ENCODE measurements at regions not wholly inside any gene's neighbourhood (a gene's known extent, or its start where the extent isn't known, plus 50 kb on each side); places are given as distances from the start of the nearest gene placed in this dataset.

GRCh38 chr3:94912656-94913055, 849.8 kb downstream of the NSUN3 start:
- no peak for TF ChIP-seq GATA2 (IDR thresholded peaks at IDR 0.05; ENCODE audit: low read depth, low read length)
- no peak for TF ChIP-seq GATA3 (IDR thresholded peaks at IDR 0.05; ENCODE audit: low read depth, low read length)
